Suppressor macrophage treated with lipopolysaccharide for 4 hours (primary cell): ENCODE measurements at regions not wholly inside any gene's neighbourhood (a gene's known extent, or its start where the extent isn't known, plus 50 kb on each side); places are given as distances from the start of the nearest gene placed in this dataset.

Experiments
- DNase-seq: peaks from one replicate; pipeline ENCODE4 v3.0.0-alpha.2; 2020

GRCh38 chr13:50670272-50670671, 173.2 kb downstream of the DLEU7 start:
- DNase-seq = no peak

DNA sequence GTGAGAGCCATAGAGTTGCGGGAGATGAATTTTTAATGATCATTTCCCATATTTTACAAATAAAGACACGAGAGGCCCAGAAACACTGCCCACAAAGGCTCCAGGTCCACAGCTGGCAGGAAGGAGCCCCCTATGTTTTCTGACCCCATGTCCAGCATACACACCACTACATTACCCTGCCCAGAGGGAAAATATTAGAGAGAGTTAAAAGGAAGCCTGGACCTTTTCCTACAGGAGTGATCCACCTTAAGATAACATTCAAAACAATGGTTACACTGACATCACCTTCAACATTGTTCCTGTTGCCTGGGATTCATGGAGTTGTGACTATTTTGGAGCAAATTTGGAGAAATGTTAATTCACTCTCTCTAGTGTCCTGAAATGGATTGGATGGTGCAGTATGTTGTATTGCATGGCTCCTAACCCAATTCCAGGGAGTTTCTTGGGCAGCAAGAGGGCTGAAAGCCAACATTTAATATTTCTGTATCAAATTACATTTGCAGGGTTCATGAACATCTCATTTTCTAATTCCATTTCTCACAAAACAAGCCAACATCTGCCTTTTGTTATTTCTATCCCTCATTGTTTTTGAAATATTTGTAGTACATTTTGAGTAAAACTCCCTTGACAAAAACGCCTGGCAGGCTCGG, 172.5 kb downstream of the DLEU7 start:
- DNase-seq = no peak

- DNase-seq = no peak
These were observed 172.0 kb downstream of the DLEU7 start for GRCh38 chr13:50671497-50671850.

DNA sequence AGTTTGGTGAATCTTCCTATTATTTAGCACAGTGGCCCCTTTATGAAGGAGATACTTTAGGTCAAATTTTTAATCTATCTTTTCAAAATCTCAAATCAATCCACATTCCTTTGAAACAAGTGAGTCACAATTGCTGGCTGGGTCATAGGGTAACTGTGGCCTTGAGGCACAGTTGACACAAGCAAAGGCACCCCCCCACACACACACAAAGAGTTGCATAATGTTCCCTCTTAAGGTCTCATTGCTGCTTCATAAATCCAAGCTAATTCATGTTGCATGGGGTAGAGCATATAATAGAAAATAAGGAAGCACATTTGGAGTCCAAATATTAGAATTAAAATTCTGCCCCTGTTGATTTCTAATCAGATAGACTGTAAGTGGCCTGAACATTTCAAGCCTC, 171.5 kb downstream of the DLEU7 start:
- peak; percentile 51 for DNase-seq

DNA sequence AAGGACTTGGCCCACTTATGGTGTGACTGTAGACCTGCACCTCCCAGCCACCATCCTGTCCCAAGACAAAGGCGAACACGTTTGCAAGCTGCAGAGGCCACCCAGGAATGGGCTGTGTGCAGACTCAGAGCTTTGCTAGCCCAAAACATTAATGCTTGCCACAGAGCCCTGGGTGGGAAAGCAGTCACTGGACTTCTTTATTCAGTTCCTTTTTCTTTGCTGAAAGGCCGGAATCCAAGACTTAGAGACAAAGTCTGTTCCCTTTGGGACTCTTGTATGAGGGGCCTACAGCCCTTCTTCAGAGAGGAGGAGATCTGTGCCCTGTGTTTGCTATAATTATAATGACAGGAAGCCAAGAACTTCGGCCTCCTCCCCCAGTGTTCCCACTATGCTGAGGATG, 167.8 kb downstream of the DLEU7 start:
- peak; percentile 21 for DNase-seq

- peak; percentile 36 for DNase-seq
These were observed 166.9 kb downstream of the DLEU7 start for GRCh38 chr13:50676602-50677001.

GRCh38 chr13:50677258-50677657, 166.2 kb downstream of the DLEU7 start:
- DNase-seq = no peak

GRCh38 chr13:50677687-50678463, 165.6 kb downstream of the DLEU7 start:
- no peak for DNase-seq

DNA sequence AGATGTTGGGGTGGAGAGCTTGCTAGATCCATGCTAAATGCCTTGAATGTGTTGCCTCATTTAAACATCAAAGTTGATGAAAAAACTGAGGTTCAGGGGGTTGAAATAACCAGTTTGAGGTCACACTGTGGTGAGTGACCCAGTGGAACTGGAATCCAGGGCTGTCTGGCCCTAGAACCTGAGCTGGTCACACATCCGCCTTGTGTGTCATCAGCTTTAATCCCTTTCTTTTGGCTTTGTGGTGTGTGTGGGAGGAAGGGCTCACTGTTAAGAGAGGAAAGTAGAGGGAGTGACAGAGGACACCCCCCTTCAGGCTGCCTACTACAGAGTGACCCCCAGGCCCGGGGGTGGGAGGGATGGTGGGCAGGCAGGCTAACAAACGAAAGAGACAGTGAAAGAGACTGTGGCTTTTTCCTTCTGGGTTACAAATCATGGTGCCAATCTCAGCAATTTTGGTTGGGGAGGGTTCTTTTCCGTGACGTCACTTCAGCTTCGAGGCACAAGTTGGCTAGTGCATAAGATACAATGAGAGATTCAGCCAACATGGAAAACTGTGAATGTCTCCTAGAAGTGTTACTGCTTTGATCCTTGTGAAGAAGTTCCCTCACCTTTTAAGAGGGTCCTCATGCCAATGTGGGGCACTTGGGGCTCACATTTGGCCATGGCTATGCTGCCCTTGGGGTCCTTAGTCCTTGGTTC, 164.9 kb downstream of the DLEU7 start:
- no peak for DNase-seq

DNA sequence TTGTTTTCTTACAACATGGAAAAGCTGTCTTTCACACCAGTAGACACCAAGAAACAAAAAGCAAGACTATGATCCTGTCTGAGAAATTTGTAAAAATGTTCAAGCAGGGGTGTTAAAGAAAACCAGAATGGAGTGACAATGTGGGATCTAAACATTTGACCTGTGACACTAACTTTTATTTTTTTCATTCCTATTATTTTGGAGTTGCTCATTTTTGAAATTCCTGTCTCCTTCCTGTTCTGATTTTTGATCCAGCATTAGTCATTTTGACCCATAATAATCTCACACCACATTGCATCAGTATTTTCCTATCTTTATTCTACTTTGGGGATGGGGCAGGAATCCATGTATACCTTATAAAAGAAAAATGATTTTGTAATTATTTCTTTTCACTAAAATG, 164.2 kb downstream of the DLEU7 start:
- DNase-seq = no peak

GRCh38 chr13:50682002-50682401, 161.5 kb downstream of the DLEU7 start:
- no peak for DNase-seq

DNA sequence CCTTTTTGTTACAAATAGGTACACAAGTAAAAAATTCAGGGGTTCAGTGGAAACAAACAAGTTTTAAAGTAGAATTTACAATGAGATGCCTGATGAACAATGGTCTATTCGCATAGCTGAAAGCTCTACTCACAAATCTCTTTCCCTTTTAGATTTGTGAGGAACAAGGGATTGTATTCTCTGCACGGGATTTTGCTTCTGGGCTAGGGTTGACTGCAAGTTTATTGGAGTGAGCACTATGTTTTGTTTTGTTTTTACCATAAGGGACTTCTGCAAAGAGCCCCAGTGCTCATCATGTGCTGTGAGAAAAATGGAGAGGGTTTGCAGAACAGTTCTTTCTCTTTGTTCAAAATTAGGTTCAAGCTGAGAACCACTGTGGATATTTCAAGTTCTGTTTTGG, 160.5 kb downstream of the DLEU7 start:
- no peak for DNase-seq

DNA sequence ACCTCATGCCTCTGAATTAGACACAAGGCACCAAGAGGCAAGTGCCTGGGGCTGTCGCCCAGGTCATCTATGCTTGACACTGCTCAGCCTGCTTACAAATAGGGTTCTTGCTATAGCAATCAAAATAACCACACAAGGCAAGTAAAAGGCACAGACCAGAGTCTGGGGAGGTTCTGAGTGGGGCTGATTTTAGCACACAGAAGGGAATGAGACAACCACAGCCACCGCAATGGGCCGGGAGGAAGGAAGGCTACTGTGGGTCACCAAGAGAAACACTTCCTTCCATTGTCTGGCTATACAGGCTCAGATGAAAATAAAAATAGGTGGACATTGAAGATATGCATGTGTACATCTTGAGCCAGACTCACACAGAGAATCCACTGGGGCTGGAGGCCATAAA, 159.1 kb downstream of the DLEU7 start:
- DNase-seq = peak; percentile 21

- peak; percentile 52 for DNase-seq
These were observed 158.0 kb downstream of the DLEU7 start for GRCh38 chr13:50685491-50685890.

GRCh38 chr13:50685956-50686355, 157.5 kb downstream of the DLEU7 start:
- DNase-seq = no peak

GRCh38 chr13:50686551-50686950, 156.9 kb downstream of the DLEU7 start:
- no peak for DNase-seq

- DNase-seq = no peak
These were observed 155.9 kb downstream of the DLEU7 start for GRCh38 chr13:50687545-50687944.

- no peak for DNase-seq
These were observed 153.5 kb downstream of the DLEU7 start for GRCh38 chr13:50690006-50690405.

GRCh38 chr13:50691176-50691680, 152.3 kb downstream of the DLEU7 start:
- no peak for DNase-seq

DNA sequence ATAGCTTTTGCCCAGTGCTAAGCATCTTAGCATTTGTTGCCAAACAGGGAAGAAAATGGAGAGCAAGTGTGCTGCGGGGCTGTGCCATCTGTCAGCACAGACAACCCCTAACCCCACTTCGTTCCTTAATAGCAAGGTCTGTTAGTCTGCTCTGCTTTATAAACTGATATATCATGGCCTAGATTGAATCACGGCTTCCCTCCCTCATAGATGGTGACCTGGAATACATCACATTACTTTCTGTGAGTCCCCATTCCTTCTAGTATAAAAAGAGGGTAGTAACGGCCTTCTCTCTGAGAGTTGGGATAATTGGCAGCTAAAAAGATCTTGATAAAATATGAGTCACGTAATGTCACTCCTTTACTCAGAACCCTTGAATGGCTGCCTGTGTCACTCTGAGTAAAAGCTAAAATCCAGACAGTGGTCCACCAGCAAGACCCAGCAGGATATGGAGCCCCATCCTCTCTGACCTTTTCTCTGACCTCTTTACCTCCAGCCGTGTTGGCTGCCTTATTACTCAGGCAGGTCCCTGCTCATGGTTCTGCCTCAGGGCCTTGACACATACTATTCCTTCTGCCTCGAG, 151.7 kb downstream of the DLEU7 start:
- no peak for DNase-seq

GRCh38 chr13:50692396-50692915, 151.0 kb downstream of the DLEU7 start:
- DNase-seq = no peak

- peak; percentile 52 for DNase-seq
These were observed 149.8 kb downstream of the DLEU7 start for GRCh38 chr13:50693727-50694126.
